NCI-H510A treated with DMSO at 0.1 percent for 48 hours (cell line): ENCODE measurements at regions not wholly inside any gene's neighbourhood (a gene's known extent, or its start where the extent isn't known, plus 50 kb on each side); places are given as distances from the start of the nearest gene placed in this dataset.

ENCODE experiments used
- DNase-seq: peaks from one replicate; lab custom pipeline; 2025; lab: John Stamatoyannopoulos, UW

DNA sequence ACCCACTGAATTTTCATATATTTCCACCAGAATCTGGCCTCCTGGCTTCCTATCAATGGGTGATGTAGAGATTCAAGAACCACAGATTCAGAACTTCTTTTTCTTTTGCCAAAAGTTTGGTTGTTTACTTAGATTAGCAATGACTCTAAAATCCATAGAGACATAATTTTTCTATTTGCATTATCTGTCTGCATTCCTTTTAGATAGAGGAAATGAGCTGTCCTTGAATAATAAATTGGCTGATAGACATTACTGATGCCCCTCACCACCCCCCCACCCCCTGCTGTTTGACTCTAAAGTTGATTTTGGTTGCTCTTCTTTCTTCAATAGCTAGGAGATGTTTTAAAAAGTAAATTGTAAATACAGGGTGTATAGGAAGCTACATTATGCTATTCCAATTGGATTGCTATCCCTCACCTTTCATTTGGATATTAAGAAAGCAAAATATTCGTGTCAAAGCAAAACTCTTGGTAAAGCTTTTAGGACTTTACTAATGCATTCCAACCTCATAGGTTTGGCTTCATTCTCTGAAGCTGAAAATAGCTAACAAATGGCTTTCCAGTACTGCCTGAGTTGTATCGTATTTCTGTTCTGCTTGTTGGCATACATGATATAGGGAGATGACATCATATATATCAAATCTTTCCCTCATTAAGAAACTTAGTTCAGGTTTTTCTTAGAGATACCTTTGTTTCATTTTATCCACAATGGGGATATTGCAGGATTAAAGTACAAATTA, 606.0 kb downstream of the ARL4A start:
- no peak for DNase-seq

DNA sequence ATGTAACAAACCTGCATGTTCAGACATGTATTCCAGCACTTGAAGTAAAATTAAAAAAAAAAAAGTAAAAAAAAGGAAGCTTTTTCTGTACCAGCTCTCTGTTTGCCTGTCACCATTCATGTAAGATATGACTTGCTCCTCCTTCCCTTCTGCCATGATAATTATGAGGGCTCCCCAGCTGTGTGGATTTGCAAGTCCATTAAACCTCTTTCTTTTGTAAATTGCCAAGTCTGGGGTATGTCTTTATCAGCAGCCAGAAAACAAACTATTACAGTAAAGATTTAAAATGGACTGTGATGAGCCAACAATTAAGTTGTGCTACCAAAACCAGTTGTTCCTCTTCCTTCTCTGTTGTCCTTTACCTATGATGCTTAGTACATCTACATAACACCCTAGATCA, 619.6 kb downstream of the ARL4A start:
- no peak for DNase-seq

DNA sequence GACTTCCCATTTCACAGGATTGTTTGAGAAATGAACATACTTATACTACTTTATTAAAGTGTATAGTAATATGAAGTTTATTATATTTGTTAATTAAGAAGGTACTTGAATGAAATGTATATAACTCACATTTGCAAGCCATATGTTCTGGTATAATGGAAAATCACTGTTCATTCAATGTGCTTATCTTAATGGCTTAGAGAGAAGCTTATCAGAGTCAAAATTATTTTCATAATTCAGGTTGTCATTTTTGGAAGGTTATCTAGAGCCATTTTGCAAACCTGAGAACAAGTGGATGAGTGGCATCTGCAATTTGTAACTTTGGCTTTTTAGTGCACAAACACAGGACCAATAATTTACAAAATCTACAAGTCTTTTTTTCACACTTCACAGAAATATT, 621.0 kb downstream of the ARL4A start:
- DNase-seq: no peak

DNA sequence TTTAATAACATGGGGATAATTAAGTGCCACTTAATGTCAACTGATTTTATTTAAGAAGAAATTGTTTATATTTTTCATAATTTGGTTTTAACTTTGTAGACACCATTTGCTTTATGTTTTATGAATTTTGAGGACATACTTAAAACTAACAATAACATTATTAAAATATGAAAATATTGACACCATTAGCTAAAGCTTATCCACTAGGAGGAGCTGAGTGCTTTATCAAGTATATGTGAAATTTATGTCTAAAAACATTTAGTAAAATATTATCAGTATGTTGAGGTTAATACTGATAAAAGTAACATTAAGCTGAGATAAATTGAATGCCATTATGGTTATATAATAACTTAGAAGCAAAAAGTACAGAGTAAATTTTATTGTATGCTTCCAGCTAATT, 622.1 kb downstream of the ARL4A start:
- no peak for DNase-seq

DNA sequence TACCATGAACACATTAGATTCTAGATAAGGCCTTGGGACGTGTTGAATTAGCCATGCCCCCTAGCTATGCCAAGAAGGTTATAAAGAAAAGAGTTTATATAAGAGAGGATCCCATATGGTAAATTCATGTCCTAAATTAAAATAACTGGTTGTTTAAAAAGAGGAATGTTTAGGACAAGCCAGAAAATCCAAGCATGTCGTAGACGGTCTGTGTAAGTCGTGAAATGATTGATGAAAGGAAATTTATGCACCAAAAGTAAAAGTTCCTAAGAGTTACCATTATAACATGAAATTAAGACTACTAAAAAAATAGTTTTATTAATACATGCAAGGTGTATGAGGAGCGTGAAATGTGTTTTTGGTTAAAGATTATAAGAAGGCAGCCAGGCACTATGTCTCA, 624.9 kb downstream of the ARL4A start:
- DNase-seq: no peak

DNA sequence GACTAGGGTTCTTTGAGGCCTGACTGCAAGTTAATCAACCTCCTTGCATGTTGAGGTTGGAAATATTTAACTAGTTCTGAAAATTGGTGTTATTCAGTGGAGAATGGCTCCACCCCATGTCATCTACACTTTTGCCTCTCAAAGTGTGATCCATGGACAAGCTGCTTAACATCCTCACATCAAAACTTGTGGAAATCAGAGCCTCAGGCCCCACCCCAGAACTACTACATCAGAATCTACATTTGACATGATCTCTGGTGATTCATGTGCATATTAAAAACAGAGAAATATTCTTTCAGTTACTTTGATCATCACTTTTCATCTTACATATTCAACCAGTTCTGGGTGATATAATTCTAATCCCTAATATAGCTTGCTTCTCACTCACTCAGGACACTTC, 632.9 kb downstream of the ARL4A start:
- no peak for DNase-seq

DNA sequence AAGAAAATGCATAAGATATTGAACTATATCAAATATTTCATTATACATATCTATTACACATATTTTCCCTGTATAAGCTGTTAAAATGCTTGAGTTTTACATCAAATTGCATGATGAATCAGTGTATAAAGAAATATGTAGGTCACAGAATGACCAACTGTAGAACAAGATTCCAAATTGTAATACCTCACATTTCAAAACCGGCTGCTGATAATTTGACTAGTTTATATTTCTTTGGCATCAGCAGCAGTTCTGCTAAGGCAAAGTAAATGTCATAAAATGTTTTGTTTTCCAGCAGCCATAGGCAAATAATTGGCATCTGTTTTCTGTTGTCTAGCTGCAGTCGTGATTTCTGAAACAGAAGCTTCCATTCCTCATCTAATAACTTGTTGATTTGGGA, 633.9 kb downstream of the ARL4A start:
- DNase-seq: no peak

DNA sequence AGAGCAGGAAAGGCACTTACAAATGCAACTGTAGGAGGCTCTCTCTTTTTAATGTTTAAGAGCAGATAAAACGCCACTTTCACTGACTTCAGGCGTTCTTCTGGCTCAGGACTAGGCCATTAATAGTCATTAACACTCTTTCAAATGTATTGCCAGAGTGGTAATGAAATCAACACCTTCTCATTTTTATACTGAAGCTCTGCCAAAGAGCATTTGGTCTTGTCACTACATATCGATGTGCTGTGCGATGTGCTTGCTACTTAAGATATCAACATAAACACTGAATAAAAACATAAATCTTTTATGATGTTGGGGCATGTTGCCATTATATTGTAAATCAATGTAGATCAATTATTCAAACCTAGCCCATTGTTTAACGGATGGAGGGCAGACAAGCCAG, 634.7 kb downstream of the ARL4A start:
- DNase-seq: no peak

DNA sequence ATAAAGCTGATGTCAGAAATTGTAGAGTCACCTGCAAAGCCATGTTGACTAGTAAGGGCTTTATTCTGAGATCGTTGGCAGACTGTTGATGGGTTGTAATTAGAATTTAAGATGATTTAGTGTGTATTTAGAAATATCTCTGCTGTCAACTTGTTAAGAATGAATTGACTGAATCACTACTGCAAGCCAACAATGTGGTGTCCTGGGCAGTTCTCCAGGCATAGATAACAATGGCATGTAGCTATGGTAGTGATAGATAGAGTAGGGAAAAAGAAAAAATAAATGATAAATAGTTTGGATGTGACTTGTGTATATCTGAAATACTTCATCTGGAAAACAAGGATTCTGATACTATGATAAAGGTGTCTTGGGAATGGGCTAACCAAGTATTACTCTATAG, 640.2 kb downstream of the ARL4A start:
- no peak for DNase-seq

DNA sequence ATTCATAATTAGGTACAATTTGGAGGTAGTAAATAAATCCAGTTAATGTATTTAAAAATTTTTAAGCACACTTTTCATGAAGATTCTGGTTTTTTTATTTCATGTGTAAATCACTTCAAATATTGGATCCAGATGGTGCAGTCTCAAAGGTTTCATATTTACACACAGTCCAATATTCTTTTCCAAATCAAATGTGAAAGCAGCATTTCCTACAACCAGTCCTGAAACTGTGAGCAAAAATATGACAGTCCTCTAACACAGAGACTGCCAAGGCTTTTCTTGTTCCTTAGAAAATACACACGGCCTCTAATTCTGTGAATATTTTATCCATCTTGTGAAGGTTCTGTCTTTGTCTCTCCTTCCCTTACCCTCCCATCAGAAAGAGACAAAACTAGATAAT, 645.9 kb downstream of the ARL4A start:
- no peak for DNase-seq

DNA sequence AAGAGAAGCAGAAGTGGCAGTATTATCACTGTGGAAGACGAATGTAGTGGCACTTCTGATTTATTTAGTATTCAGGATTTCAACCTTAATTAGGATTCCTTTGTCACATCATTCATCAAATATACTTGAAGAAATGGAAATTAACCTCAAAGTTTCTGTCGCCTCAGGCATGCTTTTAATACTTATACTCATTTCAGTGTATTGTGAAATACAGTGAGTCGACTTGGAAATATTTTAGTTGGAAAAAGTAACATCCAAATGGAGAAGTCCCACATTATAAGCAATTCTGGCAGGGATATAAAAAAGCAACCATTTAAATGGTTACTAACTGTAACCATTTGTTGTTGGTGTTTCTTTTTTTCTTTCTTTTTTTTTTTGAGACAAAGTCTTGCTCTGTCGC, 648.8 kb downstream of the ARL4A start:
- no peak for DNase-seq

DNA sequence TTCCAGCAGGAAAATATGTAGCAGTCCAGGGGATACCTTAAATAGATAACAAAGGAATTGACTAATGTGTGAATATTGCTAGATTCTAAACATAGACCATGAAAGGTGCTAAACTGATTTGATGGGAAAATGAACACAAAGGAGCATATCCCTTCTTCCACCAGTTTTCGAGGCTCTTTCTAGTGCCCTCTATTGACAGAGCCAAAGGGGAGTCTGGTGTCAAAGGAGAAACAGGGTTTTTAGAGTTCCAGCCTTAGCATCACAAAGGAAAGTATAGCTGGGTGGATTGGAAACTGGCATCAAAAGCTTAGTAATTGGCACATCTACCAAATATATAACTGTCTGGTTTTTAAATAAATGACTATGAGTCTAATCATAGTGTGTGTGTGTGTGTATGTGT, 636.8 kb downstream of the ETV1 start:
- DNase-seq: no peak

DNA sequence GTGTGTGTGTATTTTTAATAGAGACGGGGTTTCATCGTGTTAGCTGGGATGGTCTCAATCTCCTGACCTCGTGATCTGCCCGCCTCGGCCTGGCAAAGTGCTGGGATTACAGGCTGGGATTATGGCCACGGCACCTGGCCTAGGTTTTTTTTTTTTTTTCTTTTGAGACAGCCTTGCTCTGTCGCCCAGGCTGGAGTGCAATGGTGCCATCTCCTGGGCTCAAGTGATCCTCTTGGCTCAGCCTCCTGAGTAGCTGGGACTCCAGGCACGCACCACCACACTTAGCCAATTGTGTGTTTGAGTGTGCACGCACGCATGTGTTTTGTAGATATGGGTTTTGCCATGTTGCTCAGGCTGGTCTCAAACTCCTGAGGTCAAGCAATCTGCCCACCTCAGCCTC, 629.8 kb downstream of the ETV1 start:
- no peak for DNase-seq

DNA sequence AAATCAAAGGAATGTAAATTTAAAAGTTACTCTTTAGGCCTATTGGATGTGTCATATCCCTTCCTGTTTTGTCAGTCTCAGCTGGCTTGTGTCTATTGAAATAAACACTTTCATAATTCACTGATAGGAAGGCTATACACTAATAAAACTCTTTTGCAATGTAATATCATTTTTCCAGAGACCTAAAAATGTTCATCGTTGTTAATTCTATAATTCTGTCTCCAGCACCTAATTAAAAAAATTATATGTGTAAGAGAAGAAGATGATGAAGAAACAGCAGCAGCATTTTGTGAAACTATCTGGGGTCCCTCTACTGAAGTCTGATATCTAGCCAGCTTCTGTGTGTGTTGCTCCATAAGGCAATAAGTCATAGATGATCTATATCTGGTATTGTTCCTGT, 602.7 kb downstream of the ETV1 start:
- no peak for DNase-seq

DNA sequence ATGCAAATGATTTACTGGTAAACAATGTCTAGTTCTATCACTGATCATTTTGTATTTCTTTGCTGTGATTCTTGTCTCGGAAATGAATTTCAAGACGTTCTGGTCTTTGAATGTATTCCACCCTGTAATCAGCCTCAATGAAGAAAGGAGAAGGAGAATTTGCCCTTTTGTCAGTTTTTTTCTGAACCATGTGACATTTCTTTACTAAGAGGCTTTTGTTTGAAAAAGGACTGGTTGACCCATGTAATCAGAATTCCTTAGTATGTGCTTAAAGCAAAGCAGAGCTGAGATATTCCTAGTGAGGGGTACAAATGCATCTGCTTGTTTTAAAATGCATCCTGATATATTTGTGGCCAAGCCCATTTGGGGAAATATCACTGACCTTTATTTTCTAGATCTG, 581.6 kb downstream of the ETV1 start:
- DNase-seq: no peak

DNA sequence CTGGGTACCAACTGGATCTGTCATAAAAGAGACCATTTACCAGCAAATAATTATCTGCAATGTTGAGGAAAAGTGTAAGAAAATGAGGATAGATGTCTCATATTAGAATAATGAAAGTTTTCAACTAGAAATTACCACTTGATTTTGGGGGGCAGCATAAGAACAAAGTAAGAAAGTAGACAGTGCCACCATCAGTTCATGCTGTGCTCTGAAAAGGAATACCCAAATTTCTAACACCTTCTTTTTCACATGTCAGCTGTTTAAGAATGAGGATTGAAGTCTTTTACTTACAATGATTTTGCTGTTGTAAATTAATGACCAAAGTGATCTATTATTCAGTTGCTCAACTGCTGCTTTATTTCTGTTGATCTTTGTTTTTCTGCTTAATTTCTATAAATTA, 578.3 kb downstream of the ETV1 start:
- no peak for DNase-seq

DNA sequence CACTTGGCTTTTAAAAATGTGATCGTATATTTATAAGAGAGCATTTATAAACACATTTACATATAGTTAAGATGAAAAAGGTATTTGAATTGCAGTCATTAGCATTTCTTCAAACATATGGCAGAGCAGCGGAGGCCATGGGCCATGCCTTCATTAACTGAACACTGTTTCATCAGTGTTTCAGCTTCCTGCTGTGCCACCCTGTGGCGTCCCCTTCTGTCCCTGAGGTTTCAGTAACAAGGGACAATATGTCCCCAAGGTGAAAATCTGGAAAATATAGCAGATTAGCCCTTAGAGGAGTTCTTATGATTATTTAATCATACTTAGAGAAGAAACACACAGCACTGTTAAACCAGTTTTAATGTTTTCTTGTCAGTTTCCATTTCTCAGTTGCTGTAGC, 577.8 kb downstream of the ETV1 start:
- DNase-seq: no peak

DNA sequence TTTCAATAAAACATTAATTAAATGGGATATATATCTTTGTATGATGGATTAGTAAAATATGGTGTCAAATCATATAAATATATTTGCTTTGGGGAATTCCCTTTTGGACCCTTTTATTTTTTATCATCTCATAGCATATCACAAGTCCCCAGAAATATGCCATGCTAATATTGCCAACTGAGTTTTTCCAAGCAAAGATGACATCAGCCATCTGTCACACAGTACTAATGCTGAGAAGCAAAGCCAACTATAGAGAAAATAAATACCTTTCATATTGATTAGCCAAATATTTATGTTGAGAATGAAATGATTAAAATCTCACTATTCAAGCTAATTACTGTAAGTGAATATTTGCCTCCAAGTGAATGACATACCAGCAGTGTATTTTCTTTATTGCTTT, 575.3 kb downstream of the ETV1 start:
- no peak for DNase-seq

DNA sequence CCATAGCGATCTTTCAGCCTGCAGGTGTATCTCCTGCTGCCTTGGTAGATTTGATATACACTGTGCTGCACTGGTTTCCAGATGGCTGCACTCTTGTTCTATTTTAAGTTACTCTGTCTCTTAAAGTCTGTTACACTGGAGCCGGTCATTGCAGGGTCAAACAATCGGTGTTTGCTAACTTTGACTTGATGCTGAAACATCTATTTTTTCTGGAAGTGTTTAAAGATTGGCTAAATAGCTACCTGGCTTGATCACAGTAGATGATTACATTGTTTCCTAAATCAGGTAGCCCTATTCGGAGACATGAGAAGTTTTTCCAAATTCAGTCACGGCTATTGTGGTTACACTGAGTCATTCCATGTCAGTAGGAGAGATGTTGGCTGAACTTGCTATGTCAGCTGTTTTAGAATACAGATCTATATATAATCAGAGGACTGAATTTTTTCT, 574.8 kb downstream of the ETV1 start:
- peak; percentile 20 for DNase-seq

DNA sequence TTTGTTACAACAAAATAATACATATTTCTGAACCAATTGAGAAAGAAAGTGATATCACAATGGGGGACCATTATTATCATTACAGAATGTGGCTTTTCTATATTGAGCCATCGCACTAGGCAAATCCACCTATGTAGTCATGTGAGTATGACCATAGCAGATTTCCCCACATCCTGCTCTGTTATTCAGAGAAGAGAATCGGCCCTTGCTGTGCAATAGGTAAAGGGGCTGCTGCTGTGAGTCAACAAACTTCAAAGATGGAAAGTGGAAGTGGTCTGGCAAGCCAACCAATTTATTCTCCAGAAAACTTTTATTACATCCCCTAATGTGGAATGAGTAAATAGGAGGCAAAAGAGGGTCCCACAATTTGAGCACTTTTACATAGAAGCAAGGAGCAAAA, 573.4 kb downstream of the ETV1 start:
- no peak for DNase-seq

DNA sequence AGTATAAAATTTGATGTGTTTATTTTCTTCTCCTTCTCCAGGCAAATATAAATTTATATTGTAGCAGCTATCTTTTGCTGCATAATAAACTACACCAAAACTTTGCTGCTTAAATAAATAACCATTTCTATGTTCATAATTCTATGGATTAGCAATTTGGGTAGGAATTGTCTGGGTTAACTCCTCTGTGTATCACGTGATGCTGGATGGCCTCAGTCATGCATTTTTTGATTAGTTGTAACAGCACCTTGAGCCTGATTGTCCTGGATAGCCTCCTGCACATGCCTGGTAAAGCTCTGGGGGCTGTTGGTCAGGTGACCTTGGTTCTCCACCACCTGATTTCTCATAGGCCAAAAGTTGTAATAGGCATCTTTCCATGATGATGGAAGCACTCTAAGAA, 572.9 kb downstream of the ETV1 start:
- no peak for DNase-seq

DNA sequence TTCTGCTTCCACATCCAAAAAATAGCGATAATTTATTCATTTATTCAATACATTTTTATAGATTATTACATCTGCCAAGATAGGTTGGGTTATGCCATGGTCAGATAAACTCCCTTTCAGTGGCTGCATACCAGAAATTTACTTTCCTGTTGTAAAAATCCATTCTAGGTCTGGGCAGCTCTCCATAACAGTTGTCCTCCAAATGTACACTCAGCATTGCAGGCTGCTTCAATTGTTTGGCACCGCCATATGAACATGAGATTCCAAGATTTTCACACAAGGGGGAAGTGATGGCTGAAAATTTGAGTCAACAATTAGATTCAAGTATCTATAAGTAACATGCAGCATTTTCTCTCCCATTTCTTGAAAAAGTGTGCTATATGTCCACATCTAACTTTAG, 568.7 kb downstream of the ETV1 start:
- no peak for DNase-seq

DNA sequence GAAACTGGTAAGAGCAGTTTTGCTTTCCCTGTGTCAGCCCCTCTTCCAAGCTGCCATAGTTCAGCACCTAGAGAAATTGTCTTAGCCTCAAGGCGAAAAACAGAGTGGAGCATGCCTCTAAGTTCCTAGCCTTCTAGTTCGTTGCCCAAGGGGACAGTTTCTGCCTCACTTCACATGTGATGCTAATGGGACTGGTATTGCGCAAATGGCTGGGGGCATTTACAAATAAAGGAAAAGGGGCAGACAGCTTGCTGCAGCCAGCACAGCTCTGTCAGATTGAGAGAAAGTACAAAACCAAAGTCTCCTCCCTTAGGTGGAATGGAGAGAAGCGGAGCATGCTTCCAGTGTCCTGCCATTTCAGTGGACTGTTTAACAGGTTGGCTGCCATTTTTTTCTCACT, 567.7 kb downstream of the ETV1 start:
- no peak for DNase-seq

DNA sequence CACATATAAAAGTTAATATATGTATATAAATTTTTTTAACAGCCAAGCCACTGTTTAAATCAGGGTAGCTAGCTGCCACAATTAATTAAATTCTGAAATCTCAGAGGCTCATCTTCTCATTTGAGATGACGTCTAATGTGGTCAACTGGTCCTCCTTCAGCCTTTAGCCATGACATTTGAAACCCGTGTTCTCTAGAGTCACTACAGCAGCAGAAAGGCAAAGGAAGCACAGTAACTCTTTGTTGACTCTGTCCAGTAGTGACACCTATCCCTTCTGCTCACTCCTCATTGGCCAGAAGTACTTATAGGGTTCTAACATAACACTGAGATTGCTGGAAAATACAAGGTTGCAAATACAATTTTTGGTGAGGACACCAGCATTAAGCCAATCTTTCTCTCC, 555.5 kb downstream of the ETV1 start:
- no peak for DNase-seq

DNA sequence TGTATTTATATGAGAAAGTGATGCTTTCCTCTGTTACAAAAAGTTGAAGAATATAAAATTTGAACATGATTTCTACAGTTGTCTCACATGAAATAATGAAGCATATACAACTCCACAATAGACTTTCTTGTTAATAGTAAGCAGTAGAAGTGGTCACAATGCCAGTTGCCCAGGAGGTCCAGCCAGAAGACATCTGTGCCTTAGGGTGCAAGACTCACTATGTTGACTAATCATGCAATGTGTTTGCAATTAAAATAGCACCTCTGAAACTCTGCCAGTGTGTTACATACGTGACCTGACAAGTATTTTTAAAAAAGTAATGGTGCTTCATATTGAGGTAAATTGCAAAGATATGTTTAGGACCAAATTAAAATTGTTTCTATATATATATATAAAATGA, 547.2 kb downstream of the ETV1 start:
- no peak for DNase-seq
